Skeletal muscle satellite cell (primary cell): ENCODE measurements at regions not wholly inside any gene's neighbourhood (a gene's known extent, or its start where the extent isn't known, plus 50 kb on each side); places are given as distances from the start of the nearest gene placed in this dataset. TPM values are rescaled to one million over a fixed set of nuclear protein-coding genes. Genes with fewer than 3 reads are reported as not detected.
A peak's percentile ranks its signal among the peaks of the same experiment; 100 is the strongest.
"Not testable (repeated sequence)": the region's sequence is repeated elsewhere in the genome, so short reads cannot be mapped to it uniquely, and the experiment has no call there.

Experiments
- H3K27me3 ChIP-seq: 2 replicates; pipeline ENCODE4 v1.7.0; 2013; ENCODE audit warnings: low read length; ENCODE audit not compliant: control insufficient read depth, insufficient read depth
- H3K36me3 ChIP-seq: 2 replicates; pipeline ENCODE4 v1.7.0; 2013; ENCODE audit warnings: mild to moderate bottlenecking, control low read depth, low read length; ENCODE audit not compliant: insufficient read depth
- H3K4me1 ChIP-seq: 2 replicates; pipeline ENCODE4 v1.7.0; 2013; ENCODE audit warnings: low read length; ENCODE audit not compliant: control insufficient read depth, insufficient read depth
- H3K4me2 ChIP-seq: 2 replicates; pipeline ENCODE4 v1.7.0; 2013; ENCODE audit warnings: mild to moderate bottlenecking, low read length
- H3K4me3 ChIP-seq: 2 replicates; pipeline ENCODE4 v1.7.0; 2013; ENCODE audit warnings: low read length
- H3K9ac ChIP-seq: 2 replicates; pipeline ENCODE4 v1.7.0; 2013; ENCODE audit warnings: mild to moderate bottlenecking, low read depth, low read length, moderate library complexity
- H3K9me3 ChIP-seq: replicated peaks from 2 replicates; pipeline ENCODE4 v1.7.0; 2013; ENCODE audit warnings: mild to moderate bottlenecking, control low read depth, low read length
- small RNA-seq: library from RNA; depleted of rRNA; stranded (forward); fragments of <200 nt; gene quantifications from one replicate; pipeline ENCODE3, GENCODE V24; 2012

DNA sequence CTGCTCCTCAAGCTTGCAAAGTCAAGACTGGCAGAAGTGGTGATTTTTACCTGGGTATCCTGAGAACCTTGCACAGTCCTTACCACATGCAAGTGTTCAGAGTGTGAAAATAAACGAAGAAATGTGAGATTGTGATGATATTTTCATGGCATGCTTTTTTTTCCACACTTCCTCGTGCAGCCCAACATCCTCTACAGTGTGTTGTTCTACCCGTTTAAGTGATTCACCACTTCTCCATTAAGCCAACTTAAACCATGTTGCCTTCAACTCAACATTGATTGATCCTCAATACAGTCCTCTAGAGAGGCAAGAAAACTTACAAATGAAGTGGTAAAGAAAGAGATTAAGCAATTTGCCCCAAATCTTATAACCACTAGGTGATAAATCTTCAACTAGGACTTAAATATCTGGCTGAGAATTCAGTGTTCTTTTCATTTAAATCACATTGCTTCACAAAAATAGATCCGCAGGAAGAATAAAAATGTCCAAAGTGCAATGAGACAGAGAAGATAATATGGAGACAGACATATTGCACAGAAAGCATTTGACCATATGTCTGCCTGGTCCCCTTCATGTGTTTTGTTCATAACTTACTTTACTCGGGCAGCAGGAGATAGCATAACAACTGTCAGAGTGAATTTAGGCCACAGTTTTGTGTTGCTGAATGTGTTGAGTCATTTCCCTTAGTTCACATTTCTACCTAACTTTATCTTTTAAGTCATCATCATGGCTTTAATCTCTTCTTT, 75.8 kb upstream of the PARP8 start:
- peaks cover 40% of the 10 kb centered on the region for H3K4me1 ChIP-seq
- H3K4me2 ChIP-seq, H3K9ac ChIP-seq, H3K27me3 ChIP-seq, H3K4me3 ChIP-seq, H3K36me3 ChIP-seq, H3K9me3 ChIP-seq: not testable (repeated sequence)

DNA sequence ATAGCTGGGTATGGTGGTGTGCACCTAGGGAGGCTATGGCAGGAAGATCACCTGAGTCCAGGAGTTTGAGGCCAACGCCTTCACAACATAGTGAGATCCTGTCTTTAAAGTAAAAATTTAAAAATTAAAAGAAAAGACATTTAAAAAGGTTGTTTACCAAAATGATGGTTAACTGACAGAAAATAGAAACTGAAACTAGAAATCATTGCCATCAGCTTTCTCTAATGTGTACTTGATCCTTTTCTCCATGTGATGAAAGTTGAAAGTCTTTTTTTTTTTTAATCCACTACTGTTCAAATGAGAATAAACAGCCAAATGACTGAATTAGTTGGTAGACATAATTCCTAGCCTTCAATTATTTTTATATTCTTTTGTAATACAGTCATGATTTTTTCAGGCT, 75.1 kb upstream of the PARP8 start:
- H3K36me3 ChIP-seq, H3K27me3 ChIP-seq, H3K4me3 ChIP-seq, H3K9me3 ChIP-seq, H3K9ac ChIP-seq, H3K4me2 ChIP-seq: not testable (repeated sequence)
- peaks cover 40% of the 10 kb centered on the region for H3K4me1 ChIP-seq

DNA sequence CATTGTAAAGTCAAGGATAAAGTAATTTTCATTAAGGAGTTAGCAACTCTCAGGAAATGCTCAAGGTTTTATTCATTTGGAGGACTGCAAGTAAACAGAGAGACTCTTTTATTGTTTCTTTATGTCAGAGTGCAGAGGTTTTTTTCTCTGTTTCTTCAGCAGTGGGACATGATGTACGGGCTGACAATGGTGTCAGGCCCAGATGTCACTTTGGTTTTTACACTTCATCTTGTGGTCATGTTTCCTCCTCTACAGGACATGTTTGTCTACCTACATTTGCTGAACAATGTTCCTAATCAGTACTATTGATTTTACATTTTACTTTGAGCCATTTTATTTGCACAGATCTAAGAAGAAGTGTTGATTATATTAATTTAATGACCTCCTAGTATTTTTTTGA, 72.8 kb upstream of the PARP8 start:
- H3K4me3 ChIP-seq: no peak overlapping the region
- no peak overlapping the region for H3K9ac ChIP-seq
- H3K36me3 ChIP-seq: no peaks in the 10 kb centered on the region
- H3K4me1 ChIP-seq: peaks cover 40% of the 10 kb centered on the region
- no peaks in the 10 kb centered on the region for H3K27me3 ChIP-seq
- H3K9me3 ChIP-seq: no peaks in the 10 kb centered on the region
- H3K4me2 ChIP-seq: no peak overlapping the region

DNA sequence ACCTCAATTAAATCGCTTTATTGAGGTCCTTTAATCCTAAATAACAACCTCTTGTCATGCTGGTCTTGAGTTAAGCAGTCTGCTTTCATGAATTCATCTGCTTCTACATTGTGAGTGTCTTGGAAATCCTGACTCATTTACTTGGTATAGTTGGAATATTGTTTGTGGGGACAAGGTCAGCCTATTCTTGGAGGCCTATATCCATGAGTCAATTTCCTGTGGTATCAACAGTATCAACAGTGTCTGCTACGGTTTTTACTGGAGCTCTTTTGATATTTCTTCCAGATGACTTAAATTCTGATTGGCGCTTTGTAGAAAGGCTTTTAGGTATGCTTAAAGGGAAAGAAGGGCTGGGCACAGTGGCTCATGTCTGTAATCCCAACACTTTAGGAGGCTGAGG, 71.2 kb upstream of the PARP8 start:
- H3K4me3 ChIP-seq: no peak overlapping the region
- H3K9ac ChIP-seq: peak overlapping the region; percentile 9
- H3K27me3 ChIP-seq: no peaks in the 10 kb centered on the region
- no peaks in the 10 kb centered on the region for H3K36me3 ChIP-seq
- peak overlapping the region; percentile 35 for H3K4me2 ChIP-seq
- H3K4me1 ChIP-seq: peaks cover 40% of the 10 kb centered on the region
- H3K9me3 ChIP-seq: no peaks in the 10 kb centered on the region

DNA sequence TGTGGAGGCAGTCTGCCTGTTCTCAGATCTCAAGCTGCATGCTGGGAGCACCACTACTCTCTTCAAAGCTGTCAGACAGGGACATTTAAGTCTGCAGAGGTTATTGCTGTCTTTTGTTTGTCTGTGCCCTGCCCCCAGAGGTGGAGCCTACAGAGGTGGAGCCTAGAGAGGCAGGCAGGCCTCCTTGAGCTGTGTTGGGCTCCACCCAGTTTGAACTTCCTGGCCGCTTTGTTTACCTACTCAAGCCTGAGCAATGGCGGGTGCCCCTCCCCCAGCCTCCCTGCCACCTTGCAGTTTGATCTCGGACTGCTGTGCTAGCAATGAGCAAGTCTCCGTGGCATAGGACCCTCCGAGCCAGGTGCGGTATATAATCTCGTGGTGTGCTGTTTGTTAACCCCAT, 64.9 kb upstream of the PARP8 start:
- H3K27me3 ChIP-seq, H3K4me2 ChIP-seq, H3K9me3 ChIP-seq, H3K4me3 ChIP-seq, H3K4me1 ChIP-seq, H3K9ac ChIP-seq, H3K36me3 ChIP-seq: not testable (repeated sequence)

DNA sequence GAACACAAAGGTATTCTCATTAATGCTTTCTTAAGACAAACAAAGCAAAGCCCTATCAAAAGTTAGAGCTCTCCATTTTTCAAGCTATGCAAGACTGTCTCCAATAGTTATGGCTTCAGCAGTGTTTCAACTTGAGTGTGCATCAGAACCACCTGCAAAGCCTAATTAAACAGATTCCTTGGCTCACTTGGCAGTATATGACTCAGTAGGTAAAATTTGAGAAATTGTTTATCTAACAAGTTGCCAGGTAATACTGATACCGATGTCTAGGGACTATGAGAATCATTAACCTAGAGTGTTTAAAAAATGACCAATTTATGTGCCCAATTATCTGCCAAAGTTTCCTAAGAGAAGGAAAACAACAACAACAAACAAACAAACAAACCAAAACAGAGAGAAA, 60.3 kb upstream of the PARP8 start:
- H3K4me1 ChIP-seq: no peaks in the 10 kb centered on the region
- no peaks in the 10 kb centered on the region for H3K27me3 ChIP-seq
- H3K9me3 ChIP-seq: no peaks in the 10 kb centered on the region
- no peak overlapping the region for H3K9ac ChIP-seq
- no peaks in the 10 kb centered on the region for H3K36me3 ChIP-seq
- no peak overlapping the region for H3K4me2 ChIP-seq
- no peak overlapping the region for H3K4me3 ChIP-seq

DNA sequence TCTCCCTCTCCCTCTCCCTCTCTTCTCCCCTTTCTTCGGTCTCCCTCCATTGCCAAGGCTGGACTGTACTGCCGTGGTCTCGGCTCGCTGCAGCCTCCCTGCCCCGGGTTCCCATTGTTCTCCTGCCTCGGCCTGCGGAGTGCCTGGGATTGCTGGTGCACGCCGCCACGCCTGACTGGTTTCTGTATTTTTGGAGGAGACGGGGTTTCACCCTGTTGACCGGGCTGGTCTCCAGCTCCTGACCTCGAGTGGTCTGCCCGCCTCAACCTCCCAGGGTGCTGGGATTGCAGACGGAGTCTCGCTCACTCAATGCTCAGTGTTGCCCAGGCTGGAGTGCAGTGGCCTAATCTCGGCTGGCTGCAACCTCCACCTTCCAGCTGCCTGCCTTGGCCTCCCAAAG, 59.0 kb upstream of the PARP8 start:
- H3K4me1 ChIP-seq, H3K36me3 ChIP-seq, H3K4me3 ChIP-seq, H3K9me3 ChIP-seq, H3K27me3 ChIP-seq, H3K9ac ChIP-seq, H3K4me2 ChIP-seq: not testable (repeated sequence)

DNA sequence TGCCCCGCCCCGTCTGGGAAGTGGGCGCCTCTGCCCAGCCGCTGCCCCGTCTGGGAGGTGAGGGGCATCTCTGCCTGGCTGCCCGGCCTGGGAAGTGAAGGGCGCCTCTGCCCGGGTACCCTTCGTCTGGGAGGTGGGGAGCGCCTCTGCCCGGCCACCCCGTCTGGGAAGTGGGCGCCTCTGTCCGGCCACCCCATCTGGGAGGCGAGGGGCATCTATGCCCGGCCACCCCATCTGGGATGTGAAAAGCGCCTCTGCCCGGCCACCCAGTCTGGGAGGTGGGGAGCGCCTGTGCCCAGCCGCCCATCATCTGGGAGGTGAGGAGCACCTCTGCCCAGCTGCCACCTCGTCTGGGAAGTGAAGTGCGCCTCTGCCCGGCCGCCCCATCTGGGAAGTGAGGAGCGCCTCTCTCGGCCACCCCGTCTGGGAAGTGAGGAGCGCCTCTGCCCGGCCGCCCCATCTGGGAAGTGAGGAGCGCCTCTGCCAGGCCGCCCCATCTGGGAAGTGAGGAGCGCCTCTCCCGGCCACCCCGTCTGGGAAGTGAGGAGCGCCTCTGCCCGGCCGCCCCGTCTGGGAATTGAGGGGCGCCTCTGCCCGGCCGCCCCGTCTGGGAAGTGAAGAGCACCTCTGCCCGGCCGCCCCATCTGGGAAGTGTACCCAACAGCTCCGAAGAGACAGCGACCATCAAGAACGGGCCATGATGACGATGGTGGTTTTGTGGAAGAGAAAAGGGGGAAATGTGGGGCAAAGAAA, 58.3 kb upstream of the PARP8 start:
- not testable (repeated sequence) for H3K9me3 ChIP-seq, H3K4me1 ChIP-seq, H3K4me2 ChIP-seq, H3K9ac ChIP-seq, H3K27me3 ChIP-seq, H3K36me3 ChIP-seq, H3K4me3 ChIP-seq

DNA sequence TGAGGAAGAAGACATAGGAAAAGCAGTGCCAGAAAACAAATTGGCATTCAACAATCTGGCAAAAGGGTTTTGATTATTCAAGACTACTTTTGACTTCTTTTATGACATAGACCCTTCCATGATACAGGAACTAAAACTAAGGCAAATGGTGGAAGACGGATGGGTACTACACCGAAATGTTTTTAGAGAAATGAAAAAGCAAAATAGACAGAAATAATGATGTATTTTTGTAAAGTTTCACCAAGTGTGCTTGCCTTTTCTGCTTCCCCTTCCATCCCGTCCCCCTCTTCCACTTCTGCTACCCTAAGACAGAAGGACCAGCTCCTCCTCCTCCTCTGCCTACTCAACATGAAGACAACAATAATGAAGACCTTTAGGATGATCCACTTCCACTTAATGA, 53.4 kb upstream of the PARP8 start:
- H3K9ac ChIP-seq, H3K27me3 ChIP-seq, H3K9me3 ChIP-seq: not testable (repeated sequence)

More for the DNA sequence above, 53.4 kb upstream of the PARP8 start:
- H3K4me2 ChIP-seq, H3K4me1 ChIP-seq, H3K4me3 ChIP-seq, H3K36me3 ChIP-seq: not testable (repeated sequence)

Small RNA genes in the stretch of these regions (small RNA-seq; reads per million reads assigned to genes)
- gene AC112187.2: not detected
